GM12878 (cell line): ENCODE measurements at regions not wholly inside any gene's neighbourhood (a gene's known extent, or its start where the extent isn't known, plus 50 kb on each side); places are given as distances from the start of the nearest gene placed in this dataset.

Experiments
- ATAC-seq: fragments of 200-7000 bp; cut with Tn5 transposase; 3 replicates; pipeline ENCODE4 v1.9.1; 2020; ENCODE audit warnings: mild to moderate bottlenecking, moderate library complexity
- BruUV-seq: library from RNA; stranded (reverse); fragments of 400-500 nt; replicated peaks from 2 replicates; lab custom pipeline; 2021; lab: Mats Ljungman, UMichigan
- CTCF ChIA-PET: fragments of 300-600 bp; sonication (Branson Sonifier 250); formaldehyde crosslinking; extraction: SDS; loops from one replicate; lab custom pipeline; 2021; ENCODE audit warnings: inconsistent platforms; lab: Yijun Ruan, JAX
- POLR2A ChIA-PET: fragments of 350-600 bp; formaldehyde crosslinking; extraction: SDS; loops from one replicate; lab custom pipeline; 2021; ENCODE audit warnings: inconsistent platforms; lab: Charles Lee
- RAD21 ChIA-PET: fragments of 300-600 bp; sonication (Branson Sonifier 250); formaldehyde crosslinking; loops from one replicate; lab custom pipeline; 2023; ENCODE audit warnings: antibody characterized with exemption; ENCODE audit not compliant: unreplicated experiment; lab: Charles Lee
- SMC1A ChIA-PET: fragments of 300-600 bp; sonication (Branson Sonifier 250); formaldehyde crosslinking; loops from one replicate; lab custom pipeline; 2023; ENCODE audit not compliant: unreplicated experiment, uncharacterized antibody; lab: Charles Lee
- DNase-seq: peaks from one replicate; pipeline ENCODE4 v3.0.0-alpha.2; 2011; ENCODE audit warnings: low read depth, low spot score
- FAIRE-seq: peaks from 3 replicates; lab custom pipeline; 2011; peaks lifted over from hg19 to GRCh38; lab: Jason Lieb, UNC
- H2AFZ ChIP-seq: 2 replicates; pipeline ENCODE4 v1.6.0; 2011; ENCODE audit warnings: low read depth, low read length, control low read depth; ENCODE audit not compliant: control insufficient read depth
- H3K27ac ChIP-seq: 2 replicates; pipeline ENCODE4 v1.5.1; 2011; ENCODE audit warnings: control low read depth; ENCODE audit not compliant: control insufficient read depth, insufficient read depth
- H3K27me3 ChIP-seq, 2 experiments: replicated peaks in 1 of 2; 2 replicates each; pipeline versions ENCODE4 v1.6.0 to v1.6.1; 2011; ENCODE audit warnings: low read length in 1 of 2; ENCODE audit not compliant: control insufficient read depth in 2 of 2, insufficient read depth in 2 of 2
- H3K36me3 ChIP-seq, 2 experiments: 2 replicates each; pipeline ENCODE4 v1.5.1; 2011; ENCODE audit warnings: low read length in 1 of 2; ENCODE audit not compliant: control insufficient read depth in 2 of 2, insufficient read depth in 2 of 2
- H3K4me1 ChIP-seq: 2 replicates; pipeline ENCODE4 v1.6.1; 2011; ENCODE audit warnings: mild to moderate bottlenecking, low read length, moderate library complexity, mixed read lengths; ENCODE audit not compliant: control insufficient read depth, insufficient read depth
- H3K4me2 ChIP-seq: 2 replicates; pipeline ENCODE4 v1.6.0; 2011; ENCODE audit warnings: control low read depth; ENCODE audit not compliant: control insufficient read depth, insufficient read depth
- H3K4me3 ChIP-seq: fragments of 200-600 bp; sonication (generic); 2 replicates; pipeline ENCODE4 v1.5.1; 2016
- H3K79me2 ChIP-seq: 2 replicates; pipeline ENCODE4 v1.6.0; 2011; ENCODE audit warnings: low read length; ENCODE audit not compliant: control insufficient read depth, insufficient read depth
- H3K9ac ChIP-seq: 2 replicates; pipeline ENCODE4 v1.8.0; 2011; ENCODE audit warnings: low read length, control low read depth, mixed read lengths; ENCODE audit not compliant: control insufficient read depth, insufficient read depth
- H3K9me3 ChIP-seq: replicated peaks from 3 replicates; pipeline ENCODE4 v1.5.1; 2011; ENCODE audit warnings: mild to moderate bottlenecking, low read length; ENCODE audit not compliant: control insufficient read depth, insufficient read depth
- H4K20me1 ChIP-seq: 2 replicates; pipeline ENCODE4 v1.6.0; 2011; ENCODE audit not compliant: control insufficient read depth, insufficient read depth
- CREM ChIP-seq: IDR thresholded peaks from 2 replicates; pipeline ENCODE4 v1.6.1; 2014; ENCODE audit warnings: antibody characterized with exemption, low read depth
- EED ChIP-seq: sonication (generic); IDR thresholded peaks from 2 replicates; pipeline ENCODE4 v1.6.1; 2016; ENCODE audit warnings: antibody characterized with exemption, low read depth
- GATAD2B ChIP-seq: fragments of 450-650 bp; conservative IDR thresholded peaks from 2 replicates; pipeline ENCODE4 v1.6.1; 2017; ENCODE audit warnings: low read depth, mild to moderate bottlenecking, moderate library complexity
- IRF4 ChIP-seq: IDR thresholded peaks from 2 replicates; pipeline ENCODE4 v1.6.1; 2011; ENCODE audit warnings: low read depth, low read length
- POLR2A ChIP-seq: IDR thresholded peaks from 2 replicates; pipeline ENCODE4 v1.6.1; 2011; ENCODE audit warnings: low read depth, mild to moderate bottlenecking, low read length
- STAT1 ChIP-seq: fragments of 450-650 bp; conservative IDR thresholded peaks from 2 replicates; pipeline ENCODE4 v1.6.1; 2014; ENCODE audit warnings: antibody characterized with exemption, mild to moderate bottlenecking
- SUPT20H ChIP-seq: IDR thresholded peaks from 2 replicates; pipeline ENCODE4 v1.6.1; 2011; ENCODE audit warnings: low read depth, mild to moderate bottlenecking, low read length, moderate library complexity, borderline replicate concordance; ENCODE audit not compliant: control insufficient read depth
- SUZ12 ChIP-seq: fragments of 200-600 bp; sonication (generic); IDR thresholded peaks from one replicate; pipeline ENCODE4 v1.6.1; 2018; ENCODE audit warnings: antibody characterized with exemption, mild to moderate bottlenecking; ENCODE audit not compliant: unreplicated experiment
- TAF1 ChIP-seq: IDR thresholded peaks from 2 replicates; pipeline ENCODE4 v1.6.1; 2011; ENCODE audit warnings: mild to moderate bottlenecking, low read depth, low read length, borderline replicate concordance
- ZNF207 ChIP-seq: fragments of 450-650 bp; IDR thresholded peaks from 2 replicates; pipeline ENCODE4 v1.6.1; 2014; ENCODE audit warnings: antibody characterized with exemption, mild to moderate bottlenecking, borderline replicate concordance
- ZNF217 ChIP-seq: fragments of 450-650 bp; IDR thresholded peaks from 2 replicates; pipeline ENCODE4 v1.6.1; 2017; ENCODE audit warnings: antibody characterized with exemption, mild to moderate bottlenecking
- ZNF622 ChIP-seq: fragments of 450-650 bp; IDR thresholded peaks from 2 replicates; pipeline ENCODE4 v1.6.1; 2017; ENCODE audit warnings: mild to moderate bottlenecking, inconsistent platforms
- WGBS: methylation state at CpG from one replicate; pipeline ENCODE4 v1.1.6; 2016; ENCODE audit warnings: low lambda C conversion rate; ENCODE audit not compliant: insufficient replicate concordance, insufficient coverage; ENCODE audit errors: missing lambda C conversion rate; 5-methylcytosine and 5-hydroxymethylcytosine counted together
- in situ Hi-C: fragments of 300-500 bp; cut with MboI; formaldehyde crosslinking; loops from 9 replicates; pipeline ENCODE4 v1.14.3; 2018; ENCODE audit warnings: mixed read lengths
- intact Hi-C: fragments of 100-400 bp; cut with micrococcal nuclease; formaldehyde crosslinking; loops from one replicate; pipeline ENCODE4 v1.14.2; 2022; ENCODE audit not compliant: unreplicated experiment
- TF ChIP-seq, protein P1 (sequence below): fragments of 450-650 bp; IDR thresholded peaks from 2 replicates; pipeline ENCODE4 v1.6.1; 2017; ENCODE audit warnings: mild to moderate bottlenecking, low read depth, inconsistent platforms; ENCODE audit not compliant: poor library complexity, severe bottlenecking
- TF ChIP-seq, protein P2 (sequence below): fragments of 450-650 bp; formaldehyde crosslinking; IDR thresholded peaks from 2 replicates; pipeline ENCODE4 v1.5.0; 2022; ENCODE audit warnings: mild to moderate bottlenecking, missing genetic modification characterization
- TF ChIP-seq, protein P3 (sequence below): fragments of 450-650 bp; IDR thresholded peaks from 2 replicates; pipeline ENCODE4 v1.6.1; 2017; ENCODE audit warnings: mild to moderate bottlenecking, moderate library complexity
- TF ChIP-seq, protein P4 (sequence below): fragments of 450-650 bp; IDR thresholded peaks from 2 replicates; pipeline ENCODE4 v1.6.1; 2016; ENCODE audit warnings: mild to moderate bottlenecking

DNA sequence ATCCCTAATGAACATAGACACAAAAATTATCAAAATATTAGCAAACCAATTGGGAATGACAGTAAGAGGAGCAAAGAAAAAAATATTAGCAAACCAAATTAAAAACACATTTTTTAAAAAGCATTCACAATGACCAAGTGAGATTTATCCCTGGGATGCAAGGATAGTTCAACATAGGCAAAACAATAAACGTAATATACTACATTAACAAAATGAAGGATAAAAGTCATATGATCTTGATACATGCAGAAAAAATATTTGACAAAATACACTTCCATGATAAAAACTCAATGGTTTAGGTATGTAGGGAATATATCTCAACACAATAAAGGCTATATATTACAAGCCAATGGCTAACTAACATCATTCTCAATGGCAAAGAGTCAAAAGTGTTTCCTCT lies 83.3 kb downstream of the CRPPA start:
- ChIA-PET CTCF (interaction anchor here (0.6 kb wide), 1 partner anchor 173 kb away, joined by 3 read pairs; no protein-coding TSS in a partner anchor), RAD21 (no interaction called here), POLR2A (no interaction called here), SMC1A (no interaction called here)
- Histone ChIP-seq H3K4me1 (no peaks in the 10 kb centered on the region), H3K36me3 (no peaks in the 10 kb centered on the region), H2AFZ (no peak overlapping the region), H3K9ac (no peak overlapping the region), H3K4me2 (no peak overlapping the region), H4K20me1 (no peaks in the 10 kb centered on the region), H3K27me3 (no peaks in the 10 kb centered on the region), H3K79me2 (no peaks in the 10 kb centered on the region), H3K4me3 (no peak overlapping the region), H3K27ac (no peak overlapping the region), H3K9me3 (no peaks in the 10 kb centered on the region)
- no TSS peak for BruUV-seq
- ATAC-seq (no peak), DNase-seq (no peak), FAIRE-seq (no peak)
- in situ Hi-C loops: no loop called here
- 0% methylated on average over 1 of the region's 1 CpG for WGBS
- intact Hi-C loops: no loop called here
- TF ChIP-seq POLR2A: no peak
- no peak for TF ChIP-seq SUZ12
- TF ChIP-seq ZNF207: no peak
- no peak for TF ChIP-seq GATAD2B
- no peak for TF ChIP-seq SUPT20H
- no peak for TF ChIP-seq STAT1
- TF ChIP-seq ZNF217: no peak
- TF ChIP-seq EED: no peak
- TF ChIP-seq, protein P1, sequence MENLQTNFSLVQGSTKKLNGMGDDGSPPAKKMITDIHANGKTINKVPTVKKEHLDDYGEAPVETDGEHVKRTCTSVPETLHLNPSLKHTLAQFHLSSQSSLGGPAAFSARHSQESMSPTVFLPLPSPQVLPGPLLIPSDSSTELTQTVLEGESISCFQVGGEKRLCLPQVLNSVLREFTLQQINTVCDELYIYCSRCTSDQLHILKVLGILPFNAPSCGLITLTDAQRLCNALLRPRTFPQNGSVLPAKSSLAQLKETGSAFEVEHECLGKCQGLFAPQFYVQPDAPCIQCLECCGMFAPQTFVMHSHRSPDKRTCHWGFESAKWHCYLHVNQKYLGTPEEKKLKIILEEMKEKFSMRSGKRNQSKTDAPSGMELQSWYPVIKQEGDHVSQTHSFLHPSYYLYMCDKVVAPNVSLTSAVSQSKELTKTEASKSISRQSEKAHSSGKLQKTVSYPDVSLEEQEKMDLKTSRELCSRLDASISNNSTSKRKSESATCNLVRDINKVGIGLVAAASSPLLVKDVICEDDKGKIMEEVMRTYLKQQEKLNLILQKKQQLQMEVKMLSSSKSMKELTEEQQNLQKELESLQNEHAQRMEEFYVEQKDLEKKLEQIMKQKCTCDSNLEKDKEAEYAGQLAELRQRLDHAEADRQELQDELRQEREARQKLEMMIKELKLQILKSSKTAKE: no peak
- TF ChIP-seq TAF1: no peak
- TF ChIP-seq, protein P2, sequence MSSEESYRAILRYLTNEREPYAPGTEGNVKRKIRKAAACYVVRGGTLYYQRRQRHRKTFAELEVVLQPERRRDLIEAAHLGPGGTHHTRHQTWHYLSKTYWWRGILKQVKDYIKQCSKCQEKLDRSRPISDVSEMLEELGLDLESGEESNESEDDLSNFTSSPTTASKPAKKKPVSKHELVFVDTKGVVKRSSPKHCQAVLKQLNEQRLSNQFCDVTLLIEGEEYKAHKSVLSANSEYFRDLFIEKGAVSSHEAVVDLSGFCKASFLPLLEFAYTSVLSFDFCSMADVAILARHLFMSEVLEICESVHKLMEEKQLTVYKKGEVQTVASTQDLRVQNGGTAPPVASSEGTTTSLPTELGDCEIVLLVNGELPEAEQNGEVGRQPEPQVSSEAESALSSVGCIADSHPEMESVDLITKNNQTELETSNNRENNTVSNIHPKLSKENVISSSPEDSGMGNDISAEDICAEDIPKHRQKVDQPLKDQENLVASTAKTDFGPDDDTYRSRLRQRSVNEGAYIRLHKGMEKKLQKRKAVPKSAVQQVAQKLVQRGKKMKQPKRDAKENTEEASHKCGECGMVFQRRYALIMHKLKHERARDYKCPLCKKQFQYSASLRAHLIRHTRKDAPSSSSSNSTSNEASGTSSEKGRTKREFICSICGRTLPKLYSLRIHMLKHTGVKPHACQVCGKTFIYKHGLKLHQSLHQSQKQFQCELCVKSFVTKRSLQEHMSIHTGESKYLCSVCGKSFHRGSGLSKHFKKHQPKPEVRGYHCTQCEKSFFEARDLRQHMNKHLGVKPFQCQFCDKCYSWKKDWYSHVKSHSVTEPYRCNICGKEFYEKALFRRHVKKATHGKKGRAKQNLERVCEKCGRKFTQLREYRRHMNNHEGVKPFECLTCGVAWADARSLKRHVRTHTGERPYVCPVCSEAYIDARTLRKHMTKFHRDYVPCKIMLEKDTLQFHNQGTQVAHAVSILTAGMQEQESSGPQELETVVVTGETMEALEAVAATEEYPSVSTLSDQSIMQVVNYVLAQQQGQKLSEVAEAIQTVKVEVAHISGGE (CRISPR knock-in tag): no peak
- no peak for TF ChIP-seq ZNF622
- TF ChIP-seq CREM: no peak
- no peak for TF ChIP-seq IRF4
- TF ChIP-seq, protein P3, sequence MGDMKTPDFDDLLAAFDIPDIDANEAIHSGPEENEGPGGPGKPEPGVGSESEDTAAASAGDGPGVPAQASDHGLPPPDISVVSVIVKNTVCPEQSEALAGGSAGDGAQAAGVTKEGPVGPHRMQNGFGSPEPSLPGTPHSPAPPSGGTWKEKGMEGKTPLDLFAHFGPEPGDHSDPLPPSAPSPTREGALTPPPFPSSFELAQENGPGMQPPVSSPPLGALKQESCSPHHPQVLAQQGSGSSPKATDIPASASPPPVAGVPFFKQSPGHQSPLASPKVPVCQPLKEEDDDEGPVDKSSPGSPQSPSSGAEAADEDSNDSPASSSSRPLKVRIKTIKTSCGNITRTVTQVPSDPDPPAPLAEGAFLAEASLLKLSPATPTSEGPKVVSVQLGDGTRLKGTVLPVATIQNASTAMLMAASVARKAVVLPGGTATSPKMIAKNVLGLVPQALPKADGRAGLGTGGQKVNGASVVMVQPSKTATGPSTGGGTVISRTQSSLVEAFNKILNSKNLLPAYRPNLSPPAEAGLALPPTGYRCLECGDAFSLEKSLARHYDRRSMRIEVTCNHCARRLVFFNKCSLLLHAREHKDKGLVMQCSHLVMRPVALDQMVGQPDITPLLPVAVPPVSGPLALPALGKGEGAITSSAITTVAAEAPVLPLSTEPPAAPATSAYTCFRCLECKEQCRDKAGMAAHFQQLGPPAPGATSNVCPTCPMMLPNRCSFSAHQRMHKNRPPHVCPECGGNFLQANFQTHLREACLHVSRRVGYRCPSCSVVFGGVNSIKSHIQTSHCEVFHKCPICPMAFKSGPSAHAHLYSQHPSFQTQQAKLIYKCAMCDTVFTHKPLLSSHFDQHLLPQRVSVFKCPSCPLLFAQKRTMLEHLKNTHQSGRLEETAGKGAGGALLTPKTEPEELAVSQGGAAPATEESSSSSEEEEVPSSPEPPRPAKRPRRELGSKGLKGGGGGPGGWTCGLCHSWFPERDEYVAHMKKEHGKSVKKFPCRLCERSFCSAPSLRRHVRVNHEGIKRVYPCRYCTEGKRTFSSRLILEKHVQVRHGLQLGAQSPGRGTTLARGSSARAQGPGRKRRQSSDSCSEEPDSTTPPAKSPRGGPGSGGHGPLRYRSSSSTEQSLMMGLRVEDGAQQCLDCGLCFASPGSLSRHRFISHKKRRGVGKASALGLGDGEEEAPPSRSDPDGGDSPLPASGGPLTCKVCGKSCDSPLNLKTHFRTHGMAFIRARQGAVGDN: no peak
- TF ChIP-seq, protein P4, sequence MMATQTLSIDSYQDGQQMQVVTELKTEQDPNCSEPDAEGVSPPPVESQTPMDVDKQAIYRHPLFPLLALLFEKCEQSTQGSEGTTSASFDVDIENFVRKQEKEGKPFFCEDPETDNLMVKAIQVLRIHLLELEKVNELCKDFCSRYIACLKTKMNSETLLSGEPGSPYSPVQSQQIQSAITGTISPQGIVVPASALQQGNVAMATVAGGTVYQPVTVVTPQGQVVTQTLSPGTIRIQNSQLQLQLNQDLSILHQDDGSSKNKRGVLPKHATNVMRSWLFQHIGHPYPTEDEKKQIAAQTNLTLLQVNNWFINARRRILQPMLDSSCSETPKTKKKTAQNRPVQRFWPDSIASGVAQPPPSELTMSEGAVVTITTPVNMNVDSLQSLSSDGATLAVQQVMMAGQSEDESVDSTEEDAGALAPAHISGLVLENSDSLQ: no peak
